Upper lobe of right lung (tissue), 1 donor: ENCODE measurements at regions not wholly inside any gene's neighbourhood (a gene's known extent, or its start where the extent isn't known, plus 50 kb on each side); places are given as distances from the start of the nearest gene placed in this dataset.

Experiments
- ATAC-seq: fragments of 200-7000 bp; cut with Tn5 transposase; one replicate; pipeline ENCODE4 v1.9.1; 2020; ENCODE audit warnings: mild to moderate bottlenecking, moderate library complexity
- DNase-seq: peaks from one replicate; pipeline ENCODE4 v3.0.0-alpha.2; 2020
- H3K27ac ChIP-seq: fragments of 200-600 bp; one replicate; pipeline ENCODE4 v1.8.0; 2022
- H3K27me3 ChIP-seq: fragments of 200-600 bp; one replicate; pipeline ENCODE4 v1.8.0; 2022; ENCODE audit warnings: mild to moderate bottlenecking
- H3K36me3 ChIP-seq: fragments of 200-600 bp; one replicate; pipeline ENCODE4 v1.8.0; 2022
- H3K4me1 ChIP-seq: fragments of 200-600 bp; one replicate; pipeline ENCODE4 v1.8.0; 2022
- H3K4me3 ChIP-seq: fragments of 200-600 bp; one replicate; pipeline ENCODE4 v1.8.0; 2022; ENCODE audit warnings: mild to moderate bottlenecking
- H3K9me3 ChIP-seq: fragments of 200-600 bp; one replicate; pipeline ENCODE4 v1.8.0; 2022
- CTCF ChIP-seq: fragments of 200-600 bp; IDR thresholded peaks from one replicate; pipeline ENCODE4 v1.8.0; 2022; ENCODE audit warnings: antibody characterized with exemption
- intact Hi-C: fragments of 100-400 bp; cut with DNase I; formaldehyde crosslinking; loops from one replicate; pipeline ENCODE4 v1.11.0; 2022
- donor health status: DM: no; HTN: yes; CAD: no; lungs with severe emphysema.

- Histone ChIP-seq H3K4me1 (no peaks in the 10 kb centered on the region), H3K9me3 (no peaks in the 10 kb centered on the region), H3K27ac (no peak overlapping the region), H3K4me3 (no peak overlapping the region), H3K36me3 (no peaks in the 10 kb centered on the region), H3K27me3 (no peaks in the 10 kb centered on the region)
- ATAC-seq (no peak), DNase-seq (no peak)
- intact Hi-C loops: no loop called here
- no peak for TF ChIP-seq CTCF
Observed at GRCh38 chr3:158983216-158984099, 181.6 kb downstream of the MFSD1 start.

GRCh38 chr3:158991146-158991705 lies 189.4 kb downstream of the MFSD1 start:
- Histone ChIP-seq H3K4me1 (no peaks in the 10 kb centered on the region), H3K27ac (no peak overlapping the region), H3K36me3 (no peaks in the 10 kb centered on the region), H3K9me3 (no peaks in the 10 kb centered on the region), H3K4me3 (no peak overlapping the region), H3K27me3 (no peaks in the 10 kb centered on the region)
- DNase-seq: peak; percentile 65
- ATAC-seq: no peak
- intact Hi-C loops: no loop called here
- no peak for TF ChIP-seq CTCF

- intact Hi-C loops: no loop called here
- Histone ChIP-seq H3K4me3 (no peak overlapping the region), H3K4me1 (no peaks in the 10 kb centered on the region), H3K27ac (no peak overlapping the region), H3K9me3 (no peaks in the 10 kb centered on the region), H3K27me3 (no peaks in the 10 kb centered on the region), H3K36me3 (no peaks in the 10 kb centered on the region)
- DNase-seq: no peak
- no peak for ATAC-seq
- no peak for TF ChIP-seq CTCF
Observed at GRCh38 chr3:158992463-158992862, 190.6 kb downstream of the MFSD1 start.

- no peak overlapping the region for H3K4me3 ChIP-seq
- ATAC-seq (no peak), DNase-seq (no peak)
- H3K36me3 ChIP-seq: no peaks in the 10 kb centered on the region
- H3K4me1 ChIP-seq: no peaks in the 10 kb centered on the region
- H3K27me3 ChIP-seq: no peaks in the 10 kb centered on the region
- no peaks in the 10 kb centered on the region for H3K9me3 ChIP-seq
- TF ChIP-seq CTCF: no peak
- intact Hi-C loops: no loop called here
- H3K27ac ChIP-seq: no peak overlapping the region
Observed at GRCh38 chr3:158994386-158994785, 192.5 kb downstream of the MFSD1 start.

- DNase-seq (no peak), ATAC-seq (no peak)
- intact Hi-C loops: no loop called here
- H3K27me3 ChIP-seq: no peaks in the 10 kb centered on the region
- TF ChIP-seq CTCF: no peak
- no peak overlapping the region for H3K4me3 ChIP-seq
- H3K36me3 ChIP-seq: no peaks in the 10 kb centered on the region
- H3K4me1 ChIP-seq: no peaks in the 10 kb centered on the region
- H3K27ac ChIP-seq: no peak overlapping the region
- H3K9me3 ChIP-seq: no peaks in the 10 kb centered on the region
Observed at GRCh38 chr3:159001711-159002110, 199.9 kb downstream of the MFSD1 start.
